ENCODE measurements at regions not wholly inside any gene's neighbourhood (a gene's known extent, or its start where the extent isn't known, plus 50 kb on each side); places are given as distances from the start of the nearest gene placed in this dataset.

DNA sequence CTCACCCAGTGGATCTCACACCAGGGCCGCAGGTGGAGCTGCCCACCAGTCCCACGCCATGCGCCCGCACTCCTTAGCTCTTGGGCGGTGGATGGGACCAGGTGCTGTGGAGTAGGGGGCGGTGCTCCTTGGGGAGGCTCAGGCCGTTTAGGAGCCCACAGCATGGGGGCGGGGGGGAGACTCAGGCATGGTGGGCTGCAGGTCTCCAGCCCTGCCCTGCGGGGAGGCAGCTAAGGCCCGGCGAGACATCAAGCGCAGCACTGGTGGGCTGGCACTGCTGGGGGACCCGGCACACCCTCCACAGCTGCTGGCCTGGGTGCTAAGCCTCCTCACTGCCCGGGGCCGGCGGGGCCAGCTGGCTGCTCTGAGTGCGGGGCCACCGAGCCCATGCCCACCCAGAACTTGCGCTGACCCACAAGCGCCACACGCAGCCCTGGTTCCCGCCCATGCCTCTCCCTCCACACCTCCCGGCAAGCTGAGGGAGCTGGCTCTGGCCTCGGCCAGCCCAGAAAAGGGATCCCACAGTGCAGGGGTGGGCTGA lies 312.9 kb upstream of the GIMD1 start:
- TF ChIP-seq CTCF (IDR thresholded peaks at IDR 0.05; ENCODE audit: insufficient read depth, missing control alignments), result no peak
- DNase-seq (ENCODE audit: insufficient read length, low spot score) (no peak), FAIRE-seq (no peak)

GRCh38 chr4:106679063-106679462 lies 310.5 kb upstream of the GIMD1 start:
- TF ChIP-seq CTCF (IDR thresholded peaks at IDR 0.05; ENCODE audit: insufficient read depth, missing control alignments), result no peak
- no peak for FAIRE-seq
- no peak for DNase-seq (ENCODE audit: insufficient read length, low spot score)

DNA sequence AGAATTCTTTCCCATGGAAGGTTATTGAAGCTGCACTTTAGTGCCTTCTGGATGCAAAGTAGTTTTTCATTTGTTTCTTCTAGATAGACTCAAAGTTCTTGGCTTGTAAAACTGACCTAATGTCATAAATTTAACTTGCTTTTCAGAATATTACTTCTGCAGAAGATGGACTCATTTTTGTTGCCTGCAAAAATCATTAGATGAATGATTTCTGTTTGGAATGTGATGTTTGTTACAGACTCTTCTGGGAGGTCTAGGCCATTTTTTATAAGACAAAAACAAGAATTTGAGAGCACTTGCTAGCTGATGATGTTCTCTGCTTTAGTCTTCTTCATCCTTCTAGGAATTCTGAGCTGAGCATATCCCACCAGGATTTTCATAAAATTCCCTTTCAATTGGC lies 308.6 kb upstream of the GIMD1 start:
- FAIRE-seq (no peak), DNase-seq (ENCODE audit: insufficient read length, low spot score) (no peak)
- TF ChIP-seq CTCF (IDR thresholded peaks at IDR 0.05; ENCODE audit: insufficient read depth, missing control alignments), result no peak

GRCh38 chr4:106676173-106676921 lies 307.8 kb upstream of the GIMD1 start:
- FAIRE-seq (no peak), DNase-seq (ENCODE audit: insufficient read length, low spot score) (no peak)
- no peak for TF ChIP-seq CTCF (IDR thresholded peaks at IDR 0.05; ENCODE audit: insufficient read depth, missing control alignments)

DNA sequence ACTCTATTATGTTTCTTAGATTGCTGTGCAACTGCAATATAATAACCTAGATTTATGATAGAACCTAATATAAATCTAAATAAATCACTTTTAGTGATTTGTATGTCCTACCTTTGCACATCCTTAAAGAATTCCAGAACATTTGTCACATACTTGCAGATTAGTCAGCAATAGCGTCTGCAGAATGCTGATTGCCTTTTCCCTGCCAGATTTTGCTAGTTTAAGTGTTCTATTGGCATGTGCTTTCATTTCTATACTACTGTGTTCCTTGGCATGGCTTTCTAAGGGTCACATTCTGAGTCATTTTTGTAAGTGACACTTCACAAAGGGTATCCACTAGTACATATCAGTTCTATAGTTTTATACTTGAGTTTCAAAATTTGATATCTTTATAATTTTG lies 303.1 kb upstream of the GIMD1 start:
- no peak for DNase-seq (ENCODE audit: insufficient read length, low spot score)
- TF ChIP-seq CTCF (IDR thresholded peaks at IDR 0.05; ENCODE audit: insufficient read depth, missing control alignments), result no peak
- FAIRE-seq, result no peak

GRCh38 chr4:106670976-106671375 lies 302.4 kb upstream of the GIMD1 start:
- no peak for TF ChIP-seq CTCF (IDR thresholded peaks at IDR 0.05; ENCODE audit: insufficient read depth, missing control alignments)
- FAIRE-seq (no peak), DNase-seq (ENCODE audit: insufficient read length, low spot score) (no peak)

DNA sequence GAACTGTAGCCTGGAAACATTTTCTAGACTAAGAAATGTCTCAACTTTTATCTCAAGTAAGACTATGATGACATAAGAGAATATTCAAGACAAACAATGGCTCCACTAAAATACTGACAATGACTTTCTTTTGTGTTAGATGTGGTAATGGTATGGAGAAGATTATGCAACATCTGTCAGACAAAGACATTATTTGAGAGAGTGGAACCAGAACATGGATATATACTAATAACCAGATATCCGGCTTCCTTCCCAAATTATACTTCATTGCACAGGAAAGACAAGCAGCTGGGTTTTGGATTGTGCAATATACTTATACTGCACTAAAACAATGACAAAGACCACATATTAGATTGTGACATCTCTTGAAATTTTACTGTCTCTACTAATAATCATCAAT lies 290.8 kb upstream of the GIMD1 start:
- no peak for FAIRE-seq

More for the DNA sequence above, 290.8 kb upstream of the GIMD1 start:
- no peak for DNase-seq (ENCODE audit: insufficient read length, low spot score)
- TF ChIP-seq CTCF (IDR thresholded peaks at IDR 0.05; ENCODE audit: insufficient read depth, missing control alignments), result no peak

All from D721Med (cell line).